GM18870 (cell line): ENCODE measurements at regions not wholly inside any gene's neighbourhood (a gene's known extent, or its start where the extent isn't known, plus 50 kb on each side); places are given as distances from the start of the nearest gene placed in this dataset.

Source experiments
- ATAC-seq: cut with Tn5 transposase; IDR thresholded peaks from one replicate; pipeline ENCODE4 v1.9.1; 2021; ENCODE audit warnings: moderate library complexity; ENCODE audit not compliant: unreplicated experiment

DNA sequence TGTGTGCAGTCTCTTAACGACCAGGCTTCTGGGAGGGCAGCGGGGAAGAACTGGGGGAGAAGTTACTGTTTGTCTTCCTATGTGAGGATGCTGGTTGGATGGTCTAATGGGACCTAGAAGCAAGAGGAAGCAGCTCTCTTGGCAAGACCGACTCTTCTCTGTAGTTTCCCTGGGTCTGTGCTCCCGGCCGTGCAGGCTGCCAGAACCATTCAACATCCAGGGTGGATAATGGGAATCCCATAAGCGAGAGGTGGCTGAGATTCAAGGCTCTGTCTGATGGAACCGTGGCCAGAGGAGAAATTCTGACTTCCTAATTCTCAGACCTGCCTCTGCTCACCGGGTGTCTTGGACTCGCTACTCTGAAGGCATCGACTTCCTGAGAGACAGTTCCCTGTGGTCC, 561.0 kb upstream of the TBX3 start:
- ATAC-seq = no peak

DNA sequence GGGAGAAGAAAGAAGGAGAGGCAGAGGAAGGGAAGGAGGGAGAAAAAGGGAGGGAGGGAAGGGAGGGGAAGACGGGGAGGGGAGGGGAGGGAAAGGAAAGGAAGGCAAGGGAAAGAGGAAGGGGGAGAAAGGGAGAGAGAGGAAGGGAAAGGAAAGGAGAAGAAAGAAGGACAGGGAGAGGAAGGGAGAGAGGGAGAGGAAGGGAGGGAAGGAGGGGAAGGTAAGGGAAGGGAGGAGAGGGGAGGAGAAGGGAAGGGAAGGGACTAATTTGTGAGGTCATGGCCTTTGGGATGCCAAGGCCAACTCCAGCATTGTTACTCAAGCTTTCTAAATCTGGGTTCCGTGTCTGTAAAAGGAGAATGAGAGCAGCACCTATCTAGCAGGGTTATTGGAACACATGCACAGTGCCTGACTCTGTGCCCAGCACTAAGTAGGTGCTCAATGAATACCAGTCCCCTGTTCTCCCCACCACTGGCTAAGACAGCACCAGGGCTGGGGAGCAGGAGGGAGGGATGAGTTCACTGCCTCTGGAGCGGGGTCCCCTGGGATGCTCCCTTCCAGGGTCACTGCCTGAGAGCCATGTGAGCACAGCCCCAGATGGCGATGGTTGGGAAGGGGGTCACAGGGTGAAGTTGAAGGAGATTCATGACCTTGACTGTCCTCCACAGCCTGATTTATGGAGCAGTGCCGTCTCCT, 560.1 kb upstream of the TBX3 start:
- no peak for ATAC-seq

DNA sequence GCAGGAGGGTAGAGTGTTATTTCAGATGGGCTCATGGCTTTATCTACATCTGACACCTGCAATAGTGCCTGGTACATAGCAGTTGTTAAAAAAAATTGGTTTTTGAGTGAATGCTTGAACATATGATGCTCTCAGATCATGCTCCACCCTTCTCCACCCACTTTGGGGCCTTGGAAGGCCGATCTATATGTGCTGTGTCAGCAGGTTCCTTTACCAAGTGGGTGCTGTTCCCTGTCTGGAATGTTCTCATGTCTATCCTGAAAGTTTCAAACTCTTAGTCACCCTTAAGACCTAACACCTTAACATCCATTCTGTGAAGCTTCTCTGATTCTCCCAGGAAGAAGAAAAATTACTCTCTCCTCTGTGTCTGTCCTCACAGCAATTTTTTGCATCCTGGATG, 556.3 kb upstream of the TBX3 start:
- no peak for ATAC-seq

DNA sequence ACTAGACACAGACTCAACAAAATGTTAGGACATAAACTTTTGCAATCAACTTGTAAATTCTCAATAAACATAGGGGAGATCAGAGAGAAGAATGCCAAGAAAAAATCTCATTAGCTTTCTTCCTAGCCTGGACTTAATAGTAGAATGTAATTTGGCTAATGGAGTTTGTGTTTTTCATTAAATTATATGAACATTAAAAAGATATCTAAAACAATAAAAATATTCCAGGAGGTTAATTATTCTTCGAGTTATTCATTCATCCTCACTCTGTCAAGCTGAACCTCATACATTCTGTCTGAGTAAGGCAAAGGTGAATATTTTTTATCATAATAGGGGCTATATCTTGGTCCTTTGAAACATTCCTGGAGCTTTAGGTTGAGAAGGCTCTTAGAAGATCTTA, 551.9 kb upstream of the TBX3 start:
- no peak for ATAC-seq

DNA sequence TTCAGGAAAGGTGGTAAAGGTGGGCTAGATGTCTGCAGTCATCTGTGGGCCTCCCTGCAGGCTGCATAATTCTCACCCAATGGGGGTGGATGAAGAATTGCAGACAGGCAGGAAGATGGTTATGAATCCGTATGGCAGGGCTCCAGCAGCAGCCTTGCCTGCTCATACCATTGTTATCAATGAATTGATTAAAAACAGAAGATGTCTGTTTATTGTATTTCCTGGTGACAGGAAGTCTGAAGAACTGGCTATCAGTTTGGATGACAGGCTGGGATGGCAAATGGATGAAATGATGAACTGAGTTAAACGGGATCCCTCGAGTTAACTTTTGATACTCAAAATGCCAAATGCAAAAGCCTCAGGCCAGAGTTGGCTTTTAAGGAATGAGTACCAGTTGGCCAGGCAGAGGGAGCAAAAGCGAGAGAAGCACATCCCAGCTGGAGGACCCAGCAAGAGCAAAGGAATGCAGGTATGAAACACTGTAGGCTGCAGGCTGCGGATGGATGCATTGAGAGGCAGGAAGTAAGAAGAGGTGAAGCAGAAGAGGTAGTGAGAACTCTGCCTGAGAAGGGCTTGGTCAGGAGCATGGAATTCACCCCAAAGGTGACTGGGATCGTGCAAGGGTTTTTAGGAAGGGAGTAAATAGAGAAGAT, 550.0 kb upstream of the TBX3 start:
- no peak for ATAC-seq

DNA sequence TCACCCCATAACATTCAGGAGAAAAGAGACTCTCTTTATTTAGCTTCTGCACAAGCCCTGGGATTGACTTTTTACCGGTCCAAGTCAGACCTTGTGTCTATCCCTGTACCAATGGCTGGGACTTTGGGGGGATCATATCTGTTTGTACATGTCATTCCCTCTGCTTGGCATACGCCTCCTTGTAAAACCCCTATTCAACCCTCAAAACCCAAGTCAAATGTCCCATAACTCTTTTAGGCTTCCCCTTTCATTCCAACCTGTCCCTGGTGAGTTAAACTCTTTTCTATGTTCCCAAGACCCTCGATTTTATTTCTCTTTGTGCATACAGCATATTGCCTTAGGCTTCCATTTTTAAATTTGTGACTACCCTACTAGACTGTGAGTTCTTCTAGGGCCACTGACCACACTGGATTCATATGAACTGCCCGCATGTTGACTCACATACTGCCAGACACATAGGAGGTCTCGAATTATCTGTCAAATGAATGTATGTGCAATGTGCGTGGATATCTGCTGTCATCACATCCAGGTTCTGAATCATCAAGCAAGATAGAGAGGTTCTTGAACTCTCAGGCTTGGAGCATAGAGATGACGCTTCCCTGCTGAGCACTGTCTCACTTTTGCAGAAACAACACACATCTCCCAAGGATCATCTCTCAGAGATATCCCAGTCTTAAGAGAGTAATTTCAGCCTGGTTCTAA, 548.6 kb upstream of the TBX3 start:
- ATAC-seq = no peak

DNA sequence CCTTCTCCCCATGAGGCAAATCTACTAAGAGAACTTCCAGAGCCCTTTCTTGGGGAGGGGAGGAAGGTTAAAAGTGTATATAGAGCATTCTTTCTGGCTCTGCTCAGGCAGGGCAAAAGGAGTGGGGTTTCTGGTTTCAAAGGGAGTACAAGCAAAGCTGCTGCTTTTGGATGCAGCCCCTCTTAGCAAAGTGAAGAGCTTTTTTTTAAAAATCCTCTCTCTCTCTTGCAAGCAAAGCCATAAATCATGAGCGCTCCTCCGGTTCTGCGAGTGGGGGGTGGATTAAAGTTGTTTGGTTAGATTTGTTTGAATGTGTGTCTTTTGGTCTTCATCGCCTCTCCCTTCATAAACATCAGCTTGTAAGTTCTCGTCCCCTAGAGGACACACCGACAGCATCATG, 546.6 kb upstream of the TBX3 start:
- no peak for ATAC-seq

DNA sequence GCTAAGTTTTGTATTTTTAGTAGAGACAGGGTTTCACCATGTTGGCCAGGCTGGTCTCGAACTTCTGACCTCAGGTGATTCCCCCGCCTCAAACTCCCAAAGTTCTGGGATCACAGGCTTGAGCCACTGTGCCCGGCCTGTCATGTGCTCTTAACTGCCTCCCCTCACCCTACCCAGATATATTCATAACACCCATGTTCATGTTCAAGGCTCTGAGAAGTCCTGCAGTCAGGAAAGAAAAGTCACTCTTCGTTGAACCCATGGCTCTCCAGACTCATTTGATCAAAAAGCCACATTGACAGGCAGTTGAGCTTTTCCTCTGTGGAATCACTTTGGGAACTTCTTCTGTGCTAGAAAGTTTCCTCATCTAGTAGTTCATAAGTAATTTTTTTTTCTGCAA, 545.5 kb upstream of the TBX3 start:
- no peak for ATAC-seq

DNA sequence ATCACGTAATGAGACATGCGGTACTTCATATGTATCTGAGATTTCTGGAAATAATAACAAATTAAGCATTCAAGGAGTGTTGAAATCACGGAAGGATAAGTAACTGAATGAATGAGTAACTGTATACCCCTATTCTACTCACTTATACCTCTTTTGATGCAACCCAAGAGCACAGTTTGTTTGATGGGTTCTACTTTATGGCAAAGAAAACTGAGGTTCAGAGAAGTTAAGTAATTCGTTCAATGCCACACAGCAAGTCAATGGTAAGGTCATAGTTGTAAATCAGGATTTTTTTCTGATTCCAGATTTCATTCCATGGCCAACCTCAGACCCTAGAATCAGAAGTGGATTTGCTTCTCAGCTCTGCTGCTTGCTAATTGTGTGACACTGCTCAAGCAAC, 544.5 kb upstream of the TBX3 start:
- no peak for ATAC-seq

DNA sequence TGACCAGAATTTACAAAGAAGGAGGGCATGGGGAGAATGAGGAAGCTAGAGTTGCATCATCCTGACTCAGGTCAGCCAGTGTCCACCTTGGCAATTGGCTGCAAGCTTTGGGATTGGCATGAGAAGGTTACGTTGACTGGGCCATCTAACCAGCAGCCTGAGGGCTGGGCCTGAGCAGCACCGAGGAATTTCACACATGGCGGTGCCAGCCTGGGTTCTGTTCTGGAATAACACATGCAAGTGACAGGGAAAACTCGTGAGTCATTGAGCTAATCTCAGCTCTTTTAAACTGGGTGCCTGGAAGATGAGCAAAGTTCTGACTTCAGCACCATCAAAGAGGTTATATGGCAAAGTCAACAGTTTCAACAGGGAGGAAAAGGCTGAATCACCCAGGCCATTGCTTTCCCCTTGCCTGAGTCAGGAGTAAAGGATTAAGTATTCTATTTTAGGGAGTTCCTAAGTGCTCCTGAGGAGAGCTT, 543.2 kb upstream of the TBX3 start:
- no peak for ATAC-seq

DNA sequence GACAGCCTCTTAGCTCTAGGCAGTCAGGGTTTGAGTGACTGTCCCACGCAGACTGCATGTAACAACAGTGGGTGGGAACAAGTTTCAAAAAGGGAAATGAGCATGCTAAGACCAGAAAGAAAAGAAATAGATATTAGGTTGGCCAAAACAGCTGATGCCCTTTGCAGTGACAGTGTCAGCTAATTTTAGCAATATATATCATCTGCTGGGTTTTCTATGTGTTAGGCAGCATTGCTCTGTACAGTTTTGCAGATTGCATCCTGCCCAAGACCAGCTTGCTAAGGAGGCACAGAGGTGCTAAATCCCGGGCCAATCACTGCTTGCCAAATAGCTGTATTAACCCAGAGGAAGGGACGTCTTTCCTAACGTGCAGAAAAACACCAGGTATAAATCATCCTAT, 541.9 kb upstream of the TBX3 start:
- ATAC-seq = no peak

DNA sequence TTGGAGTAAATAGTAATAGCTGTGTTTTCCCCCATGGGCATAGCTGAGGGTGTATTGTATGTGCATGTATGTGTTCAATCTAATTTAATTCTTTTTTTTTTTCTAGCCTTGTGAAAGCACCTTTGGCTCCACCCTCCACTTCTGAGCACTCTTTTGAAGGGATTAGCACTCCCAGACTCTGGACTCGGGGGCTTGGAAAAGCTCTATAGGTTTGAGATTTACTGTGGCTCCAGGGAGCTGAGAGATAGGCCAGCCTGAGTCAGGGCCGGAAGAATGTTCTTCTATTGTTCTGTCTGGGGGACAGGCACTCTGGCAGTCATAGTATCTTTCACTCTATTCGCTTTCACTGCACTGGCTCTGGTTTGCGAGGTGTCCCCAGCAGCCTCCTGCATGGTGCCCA, 540.0 kb upstream of the TBX3 start:
- no peak for ATAC-seq

DNA sequence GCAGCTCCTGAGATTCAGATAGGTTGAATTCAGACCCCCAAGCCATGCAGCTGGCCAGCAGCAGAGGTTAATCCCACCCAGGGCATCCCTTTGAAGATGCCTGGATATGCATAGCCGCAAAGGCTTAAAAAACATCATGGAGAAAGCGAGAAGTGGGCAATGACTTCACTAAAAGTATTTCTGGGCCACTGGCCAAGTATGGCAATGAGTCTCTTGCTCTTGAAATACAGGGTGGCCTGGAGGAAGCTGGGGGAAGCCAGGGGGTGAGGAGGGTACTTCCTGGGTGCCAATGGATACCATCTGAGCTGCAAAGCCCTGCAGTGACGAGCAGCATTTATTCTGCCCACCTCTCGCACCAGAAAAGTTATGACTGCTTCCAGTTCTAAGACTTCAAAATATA, 539.3 kb upstream of the TBX3 start:
- no peak for ATAC-seq

DNA sequence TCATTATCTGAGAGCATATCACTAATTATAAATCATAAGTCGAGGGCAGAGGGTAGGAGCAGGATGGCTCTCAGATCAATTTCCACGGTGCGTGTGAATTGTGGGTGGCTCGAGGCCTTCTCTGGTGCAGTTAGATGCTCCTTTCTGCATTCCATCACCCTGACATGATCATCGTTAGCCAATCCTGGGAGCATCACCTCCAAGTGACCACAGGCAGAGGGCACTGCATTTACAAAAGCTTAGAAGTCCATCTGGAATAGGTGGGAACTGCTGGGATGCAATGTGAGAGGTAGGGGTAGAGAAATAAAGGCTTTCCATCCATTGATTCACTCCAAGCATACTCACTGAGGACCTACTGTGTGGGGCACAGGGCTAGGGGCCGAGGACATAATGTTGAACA, 538.2 kb upstream of the TBX3 start:
- no peak for ATAC-seq

DNA sequence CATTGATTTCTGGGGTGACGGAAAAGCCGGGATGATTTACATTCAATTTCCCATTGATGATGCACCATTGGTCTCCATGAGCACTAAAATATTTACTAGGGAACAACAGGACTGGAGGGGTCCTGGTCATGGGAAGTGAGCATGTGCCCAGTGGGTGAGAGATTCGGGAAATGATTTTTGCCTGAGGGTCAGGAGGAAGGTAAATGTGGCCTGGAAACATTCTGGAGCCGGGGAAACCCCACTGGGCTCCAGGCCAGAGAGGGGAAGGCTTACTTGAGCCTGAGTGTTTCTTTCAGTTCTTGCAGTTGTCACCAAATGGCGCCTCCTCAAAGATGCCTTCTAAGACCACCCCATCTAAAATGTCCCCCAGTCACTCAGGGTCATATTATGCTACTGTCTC, 532.3 kb upstream of the TBX3 start:
- ATAC-seq = no peak

DNA sequence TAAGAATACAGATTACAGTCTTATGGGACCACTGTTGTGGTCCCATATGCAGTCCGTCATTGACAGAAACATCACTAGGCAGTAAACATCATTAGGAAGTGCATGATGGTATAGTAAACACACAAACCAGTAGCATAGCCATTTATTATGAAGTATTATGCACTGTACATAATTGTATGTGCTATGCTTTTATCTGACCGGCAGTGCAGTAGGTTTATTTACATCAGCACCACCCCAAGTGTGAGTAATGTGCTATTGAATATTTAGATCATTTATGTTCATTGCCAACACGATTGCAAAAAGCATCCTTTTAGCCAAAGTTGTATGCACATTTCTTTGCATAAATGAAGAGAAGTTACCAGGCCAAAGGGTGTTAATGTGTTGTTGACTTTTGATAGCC, 531.6 kb upstream of the TBX3 start:
- no peak for ATAC-seq

DNA sequence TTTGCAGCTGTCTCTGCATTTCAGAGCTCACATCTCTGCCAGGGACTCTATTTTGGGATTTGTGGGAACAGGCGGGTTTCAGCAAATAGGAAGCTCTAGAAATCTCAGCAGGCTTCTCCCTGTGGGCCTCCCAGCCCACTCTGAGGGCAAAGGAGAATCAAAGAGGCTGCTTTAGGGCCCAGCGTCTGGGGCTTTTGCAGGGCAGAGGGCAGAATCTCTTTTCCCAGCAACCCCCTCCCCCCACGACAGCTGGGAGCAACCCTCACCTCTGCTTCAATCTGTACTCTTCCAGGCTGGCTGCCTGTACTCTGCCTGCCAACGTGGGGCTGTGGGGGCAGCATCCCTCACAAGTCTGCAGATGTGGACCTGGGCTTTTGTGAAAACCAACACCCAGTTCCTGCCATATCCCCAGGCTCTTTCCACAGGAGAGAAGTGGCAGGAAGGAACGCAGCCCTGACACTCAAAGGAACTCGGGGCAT, 529.6 kb upstream of the TBX3 start:
- no peak for ATAC-seq

DNA sequence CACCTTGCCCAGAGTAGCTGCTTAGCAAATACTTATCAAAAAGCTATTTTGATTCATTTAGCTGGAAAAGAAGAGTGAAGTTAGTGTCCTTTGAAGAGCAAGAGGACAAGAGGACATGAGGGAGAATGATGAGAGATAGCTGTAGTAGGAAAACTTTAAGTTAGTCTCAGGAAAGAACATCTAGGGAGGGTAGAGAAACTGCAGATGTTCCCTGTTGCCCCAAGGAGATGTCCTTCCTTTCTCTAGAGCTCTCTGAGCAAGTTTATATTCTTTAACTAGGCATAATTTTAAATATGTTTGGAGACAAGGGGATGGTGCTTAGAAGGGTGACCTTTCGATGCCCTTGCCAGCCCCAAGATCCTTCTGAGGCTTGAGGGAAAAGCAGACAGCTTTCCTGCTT, 529.1 kb upstream of the TBX3 start:
- ATAC-seq = no peak

DNA sequence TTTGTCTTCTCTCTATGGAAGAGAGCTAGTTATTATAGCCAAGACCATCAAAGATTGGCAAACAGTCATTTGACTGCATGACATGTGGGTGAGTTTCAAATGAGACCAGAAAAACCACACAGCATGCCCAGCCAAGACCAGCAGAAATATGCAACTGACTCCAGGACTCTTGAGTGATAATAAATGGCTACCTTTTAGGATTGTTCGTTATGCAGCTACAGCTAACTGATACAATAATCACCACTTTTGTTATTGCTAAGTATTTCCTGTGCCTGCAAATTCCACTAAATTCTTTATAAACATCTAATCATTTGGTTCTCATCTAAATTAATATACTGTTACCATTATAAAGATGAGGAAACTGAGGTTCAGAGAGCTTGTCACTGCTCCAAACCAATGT, 528.4 kb upstream of the TBX3 start:
- no peak for ATAC-seq

DNA sequence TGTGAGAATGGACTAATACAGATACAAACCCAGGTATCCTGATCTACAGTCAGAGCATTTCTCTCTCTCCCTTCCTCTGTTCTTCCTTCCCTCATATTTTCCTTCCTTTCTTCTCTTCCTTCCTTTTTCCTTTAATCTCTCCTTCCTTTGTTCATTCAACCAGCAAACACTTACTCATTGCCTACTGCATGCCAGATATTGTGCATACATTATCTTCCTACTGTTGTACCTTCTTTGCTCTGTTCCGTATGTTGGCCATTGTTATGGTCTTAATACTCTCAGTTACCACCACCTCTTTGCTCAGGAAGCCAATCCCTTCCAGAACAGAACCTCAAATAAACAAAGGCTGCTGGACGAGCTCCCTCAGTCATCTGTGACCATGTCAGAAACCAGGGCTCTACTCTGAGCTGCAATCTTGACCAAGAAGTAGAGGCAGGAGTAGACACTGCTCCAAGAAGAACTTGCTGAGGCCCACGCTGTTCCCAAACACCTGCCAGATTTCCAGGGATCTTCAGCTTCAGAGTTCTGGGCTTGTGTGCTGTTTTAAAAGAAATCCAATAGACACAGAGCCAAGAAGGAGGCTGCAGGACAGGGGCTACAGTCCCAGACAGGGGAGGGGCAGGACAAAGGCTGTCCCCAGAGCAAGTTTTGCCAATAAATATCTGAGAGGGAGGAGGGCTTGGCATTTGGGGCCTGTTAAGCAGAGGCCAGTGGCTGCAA, 526.7 kb upstream of the TBX3 start:
- no peak for ATAC-seq

DNA sequence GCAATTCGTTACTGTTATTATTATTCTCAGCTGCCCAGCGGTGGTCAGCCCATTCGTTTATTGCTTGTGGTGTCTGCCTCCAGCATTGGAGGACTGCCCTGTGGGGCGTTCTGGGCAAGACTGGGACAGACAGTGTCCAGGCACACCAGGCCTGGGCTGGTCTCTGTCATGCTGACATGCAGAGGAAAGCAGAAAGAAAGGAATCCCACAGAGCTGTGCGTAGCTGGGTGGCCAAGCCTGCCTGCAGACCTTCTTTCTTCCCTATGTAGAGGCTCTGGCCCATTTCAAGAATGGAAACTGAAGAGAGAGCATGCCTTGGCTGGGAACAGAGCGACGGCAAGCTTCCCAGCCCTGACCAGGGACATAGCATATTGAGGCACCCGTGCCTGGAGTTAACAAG, 525.3 kb upstream of the TBX3 start:
- no peak for ATAC-seq

DNA sequence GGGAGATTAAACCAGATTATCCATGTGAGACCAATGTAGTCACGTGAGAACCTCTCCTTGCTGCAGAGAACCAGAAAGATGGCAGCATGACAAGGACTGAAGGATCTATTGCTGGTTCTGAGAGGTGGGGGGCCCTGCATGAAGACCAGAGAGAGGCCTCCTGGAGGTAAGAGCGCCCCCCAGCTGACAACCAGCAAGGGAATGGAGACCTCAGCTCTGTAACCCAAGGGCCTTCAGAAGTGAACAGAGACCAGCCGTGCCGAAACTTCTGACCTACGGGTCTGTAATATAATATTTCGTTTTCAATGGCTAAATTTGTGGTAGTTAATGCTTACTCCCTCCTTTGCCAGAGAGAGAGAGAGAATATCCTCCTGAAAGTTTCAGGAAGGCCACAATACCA, 524.1 kb upstream of the TBX3 start:
- no peak for ATAC-seq
